Gastroesophageal sphincter (tissue), 3 donors: ENCODE measurements at regions not wholly inside any gene's neighbourhood (a gene's known extent, or its start where the extent isn't known, plus 50 kb on each side); places are given as distances from the start of the nearest gene placed in this dataset.

Source experiments
- POLR2A ChIP-seq, 2 donors: fragments of 450-650 bp; IDR thresholded peaks; one replicate each; pipeline ENCODE4 v1.6.1; 2017; ENCODE audit warnings: antibody characterized with exemption in 2 of 2, mild to moderate bottlenecking in 2 of 2, moderate library complexity in 1 of 2
- POLR2AphosphoS5 ChIP-seq: sonication (generic); formaldehyde crosslinking; IDR thresholded peaks from one replicate; pipeline ENCODE4 v1.6.1; 2017; ENCODE audit warnings: antibody characterized with exemption
- TF ChIP-seq, protein P1 (sequence below), 4 experiments: fragments of 200-600 bp in 2 of 4; fragments of 450-650 bp in 2 of 4; sonication (generic) in 1 of 4; IDR thresholded peaks; one replicate each; pipeline ENCODE4 v1.5.1; 2017 to 2019; ENCODE audit warnings: antibody characterized with exemption in 4 of 4, mild to moderate bottlenecking in 2 of 4, moderate library complexity in 2 of 4

- TF ChIP-seq POLR2A (IDR thresholded peaks at IDR 0.05) (no peak), POLR2AphosphoS5 (no peak)
- TF ChIP-seq, protein P1, sequence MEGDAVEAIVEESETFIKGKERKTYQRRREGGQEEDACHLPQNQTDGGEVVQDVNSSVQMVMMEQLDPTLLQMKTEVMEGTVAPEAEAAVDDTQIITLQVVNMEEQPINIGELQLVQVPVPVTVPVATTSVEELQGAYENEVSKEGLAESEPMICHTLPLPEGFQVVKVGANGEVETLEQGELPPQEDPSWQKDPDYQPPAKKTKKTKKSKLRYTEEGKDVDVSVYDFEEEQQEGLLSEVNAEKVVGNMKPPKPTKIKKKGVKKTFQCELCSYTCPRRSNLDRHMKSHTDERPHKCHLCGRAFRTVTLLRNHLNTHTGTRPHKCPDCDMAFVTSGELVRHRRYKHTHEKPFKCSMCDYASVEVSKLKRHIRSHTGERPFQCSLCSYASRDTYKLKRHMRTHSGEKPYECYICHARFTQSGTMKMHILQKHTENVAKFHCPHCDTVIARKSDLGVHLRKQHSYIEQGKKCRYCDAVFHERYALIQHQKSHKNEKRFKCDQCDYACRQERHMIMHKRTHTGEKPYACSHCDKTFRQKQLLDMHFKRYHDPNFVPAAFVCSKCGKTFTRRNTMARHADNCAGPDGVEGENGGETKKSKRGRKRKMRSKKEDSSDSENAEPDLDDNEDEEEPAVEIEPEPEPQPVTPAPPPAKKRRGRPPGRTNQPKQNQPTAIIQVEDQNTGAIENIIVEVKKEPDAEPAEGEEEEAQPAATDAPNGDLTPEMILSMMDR (IDR thresholded peaks at IDR 0.05) = no peak
Measured at GRCh38 chr20:60748086-60748485, 504.0 kb upstream of the CDH4 start.
